ENCODE measurements at regions not wholly inside any gene's neighbourhood (a gene's known extent, or its start where the extent isn't known, plus 50 kb on each side); places are given as distances from the start of the nearest gene placed in this dataset.

DNA sequence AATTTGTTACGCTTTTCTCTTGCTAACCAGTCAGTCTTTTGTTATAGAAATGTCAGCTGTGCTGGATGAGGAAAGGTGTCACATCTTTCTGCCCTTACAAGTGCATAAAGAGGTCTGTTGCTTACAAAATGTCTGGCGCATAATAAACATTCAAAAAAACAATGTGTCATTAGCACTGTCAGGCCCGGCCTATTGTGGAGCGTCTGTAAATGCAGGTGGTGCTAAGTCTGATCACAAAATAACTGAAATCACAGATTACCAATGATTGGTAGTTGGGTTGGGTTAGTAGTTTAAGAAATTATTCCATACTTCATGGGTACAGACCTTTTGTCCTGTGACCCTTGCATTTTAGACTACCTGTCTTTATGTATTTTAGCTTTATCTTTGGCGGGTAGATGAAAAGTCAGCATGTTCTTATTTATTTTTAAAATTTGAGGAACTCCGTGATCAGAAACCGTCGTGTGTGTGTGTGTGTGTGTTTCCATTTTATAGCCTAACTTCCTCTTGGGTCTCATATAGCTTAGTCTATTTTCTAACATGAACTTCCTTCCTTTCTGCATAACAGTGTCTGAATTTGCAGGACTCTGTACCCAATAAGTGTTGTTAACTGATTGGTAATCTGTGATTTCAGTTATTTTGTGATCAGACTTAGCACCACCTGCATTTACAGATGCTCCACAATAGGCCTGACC lies 88.1 kb upstream of the IFNGR1 start:
- Mint-ChIP-seq H3K9me3 (peaks cover 9% of the 10 kb centered on the region), H3K27me3 (no peaks in the 10 kb centered on the region), H3K4me1 (ENCODE audit: unreplicated experiment) (peaks cover 9% of the 10 kb centered on the region), H3K36me3 (no peaks in the 10 kb centered on the region), H3K4me3 (no peak overlapping the region), H3K27ac (no peak overlapping the region)
- TF ChIP-seq, protein P1, sequence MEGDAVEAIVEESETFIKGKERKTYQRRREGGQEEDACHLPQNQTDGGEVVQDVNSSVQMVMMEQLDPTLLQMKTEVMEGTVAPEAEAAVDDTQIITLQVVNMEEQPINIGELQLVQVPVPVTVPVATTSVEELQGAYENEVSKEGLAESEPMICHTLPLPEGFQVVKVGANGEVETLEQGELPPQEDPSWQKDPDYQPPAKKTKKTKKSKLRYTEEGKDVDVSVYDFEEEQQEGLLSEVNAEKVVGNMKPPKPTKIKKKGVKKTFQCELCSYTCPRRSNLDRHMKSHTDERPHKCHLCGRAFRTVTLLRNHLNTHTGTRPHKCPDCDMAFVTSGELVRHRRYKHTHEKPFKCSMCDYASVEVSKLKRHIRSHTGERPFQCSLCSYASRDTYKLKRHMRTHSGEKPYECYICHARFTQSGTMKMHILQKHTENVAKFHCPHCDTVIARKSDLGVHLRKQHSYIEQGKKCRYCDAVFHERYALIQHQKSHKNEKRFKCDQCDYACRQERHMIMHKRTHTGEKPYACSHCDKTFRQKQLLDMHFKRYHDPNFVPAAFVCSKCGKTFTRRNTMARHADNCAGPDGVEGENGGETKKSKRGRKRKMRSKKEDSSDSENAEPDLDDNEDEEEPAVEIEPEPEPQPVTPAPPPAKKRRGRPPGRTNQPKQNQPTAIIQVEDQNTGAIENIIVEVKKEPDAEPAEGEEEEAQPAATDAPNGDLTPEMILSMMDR (conservative IDR thresholded peaks at IDR 0.05) = no peak
- DNase-seq (ENCODE audit: extremely low spot score, unreplicated experiment) = no peak

DNA sequence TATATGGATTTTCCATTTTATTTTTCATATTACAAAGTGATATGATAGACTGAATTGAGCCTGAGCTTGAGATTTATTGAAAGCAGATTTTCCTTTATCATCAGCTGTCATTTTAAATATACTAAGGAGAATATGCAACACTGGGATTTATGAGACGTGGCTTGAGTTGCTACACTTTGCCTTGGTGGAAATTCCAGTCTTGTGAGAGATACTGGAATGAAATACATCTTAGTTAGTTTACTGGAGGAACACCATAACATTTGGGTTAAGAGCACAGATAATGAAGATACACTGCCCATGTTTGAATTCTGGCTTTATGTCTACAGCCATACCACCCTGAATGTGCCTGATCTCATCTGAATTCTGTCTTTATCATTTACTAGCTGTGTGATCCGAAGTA lies 86.5 kb upstream of the IFNGR1 start:
- TF ChIP-seq, protein P1 (conservative IDR thresholded peaks at IDR 0.05) = no peak
- Mint-ChIP-seq H3K27ac (no peak overlapping the region), H3K36me3 (no peaks in the 10 kb centered on the region), H3K9me3 (peaks cover 9% of the 10 kb centered on the region), H3K4me3 (no peak overlapping the region), H3K4me1 (ENCODE audit: unreplicated experiment) (peaks cover 9% of the 10 kb centered on the region), H3K27me3 (no peaks in the 10 kb centered on the region)
- no peak for DNase-seq (ENCODE audit: extremely low spot score, unreplicated experiment)

DNA sequence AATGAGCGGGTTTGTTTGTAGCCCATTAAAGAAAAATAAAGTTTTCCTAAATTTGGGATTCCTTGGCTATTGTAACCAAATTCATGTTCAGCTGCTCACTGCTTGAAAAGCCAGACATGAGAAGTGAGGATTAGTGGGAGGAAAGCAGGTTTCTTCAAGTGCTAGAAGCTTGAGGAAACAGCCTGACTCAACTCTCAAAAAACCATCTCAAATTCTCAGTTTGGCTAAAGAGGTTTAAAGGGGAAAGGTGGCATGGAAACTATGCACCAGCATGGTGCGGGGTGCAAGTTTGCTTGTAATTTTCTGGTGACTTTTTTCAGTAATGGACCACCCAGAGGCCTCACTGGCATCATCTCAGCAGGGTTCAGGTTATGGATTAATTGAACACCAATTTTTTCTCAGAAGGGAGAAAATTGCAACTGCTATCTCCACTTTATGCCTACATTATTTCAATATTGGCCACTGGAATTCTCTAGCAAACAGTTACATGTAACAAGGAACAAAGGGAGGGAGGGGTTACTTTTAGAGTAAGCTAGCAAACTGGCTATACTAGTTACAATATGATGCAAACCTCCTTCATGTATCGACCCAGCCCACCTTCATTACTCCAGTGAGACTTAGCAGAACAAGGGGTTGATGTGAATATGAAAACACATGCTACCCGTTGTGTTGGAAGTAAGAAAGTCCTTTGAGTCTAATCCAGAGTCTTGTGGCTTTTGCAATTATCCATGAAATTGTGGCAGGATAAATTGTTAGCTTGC lies 85.0 kb upstream of the IFNGR1 start:
- Mint-ChIP-seq H3K9me3 (peaks cover 15% of the 10 kb centered on the region), H3K4me1 (ENCODE audit: unreplicated experiment) (peaks cover 17% of the 10 kb centered on the region), H3K4me3 (no peak overlapping the region), H3K36me3 (no peaks in the 10 kb centered on the region), H3K27ac (peak overlapping the region; percentile 64), H3K27me3 (no peaks in the 10 kb centered on the region)
- TF ChIP-seq, protein P1 (conservative IDR thresholded peaks at IDR 0.05) = no peak
- no peak for DNase-seq (ENCODE audit: extremely low spot score, unreplicated experiment)

DNA sequence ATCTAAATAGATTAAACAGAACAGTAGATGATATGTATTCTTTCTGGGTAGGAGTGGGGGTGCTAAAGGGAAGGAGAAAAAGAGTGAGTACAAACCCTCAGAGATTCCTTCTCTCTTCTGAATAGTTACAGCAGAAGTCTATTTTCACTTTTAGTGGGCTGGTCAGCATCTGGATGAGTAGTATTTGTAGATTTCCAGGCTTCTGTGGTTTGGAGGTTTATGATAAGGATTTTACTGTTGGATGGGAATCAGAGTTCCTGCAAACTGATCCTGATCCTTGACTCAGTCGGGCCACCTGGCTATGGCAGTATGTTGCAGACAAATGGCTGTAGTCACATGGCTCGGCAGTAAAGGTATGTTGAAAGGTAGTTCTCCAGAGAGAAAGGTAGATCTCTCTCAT lies 84.3 kb upstream of the IFNGR1 start:
- Mint-ChIP-seq H3K4me1 (ENCODE audit: unreplicated experiment) (peaks cover 14% of the 10 kb centered on the region), H3K36me3 (no peaks in the 10 kb centered on the region), H3K27ac (no peak overlapping the region), H3K27me3 (no peaks in the 10 kb centered on the region), H3K4me3 (no peak overlapping the region), H3K9me3 (peaks cover 15% of the 10 kb centered on the region)
- no peak for DNase-seq (ENCODE audit: extremely low spot score, unreplicated experiment)
- TF ChIP-seq, protein P1 (conservative IDR thresholded peaks at IDR 0.05) = no peak

DNA sequence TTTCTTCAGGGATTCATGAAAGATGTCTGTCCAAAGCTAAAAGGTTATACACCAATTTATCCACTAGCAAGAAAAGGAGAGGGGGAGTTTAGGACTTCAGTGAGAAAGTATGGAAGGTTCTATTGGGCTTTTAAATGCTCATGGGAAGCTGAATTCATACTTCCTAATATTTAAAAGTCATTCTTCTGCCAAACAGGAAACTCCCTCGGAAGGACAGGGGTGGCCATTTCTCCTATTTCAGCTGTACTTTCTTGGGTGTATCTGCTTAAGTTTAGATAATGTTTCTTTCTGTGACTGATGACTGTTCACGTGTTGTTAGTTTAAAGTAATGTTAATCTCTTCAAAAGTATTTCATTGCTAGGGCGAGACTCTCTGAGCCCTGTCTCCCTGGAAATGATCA lies 80.5 kb upstream of the IFNGR1 start:
- no peaks in the 10 kb centered on the region for H3K27me3 Mint-ChIP-seq
- H3K27ac Mint-ChIP-seq = peak overlapping the region; percentile 57
- TF ChIP-seq, protein P1 (conservative IDR thresholded peaks at IDR 0.05) = no peak
- peaks cover 11% of the 10 kb centered on the region for H3K9me3 Mint-ChIP-seq
- no peaks in the 10 kb centered on the region for H3K36me3 Mint-ChIP-seq
- no peak for DNase-seq (ENCODE audit: extremely low spot score, unreplicated experiment)
- H3K4me3 Mint-ChIP-seq = peak overlapping the region; percentile 33
- H3K4me1 Mint-ChIP-seq (ENCODE audit: unreplicated experiment) = peaks cover 27% of the 10 kb centered on the region

All from type B pancreatic cell (in vitro differentiated cells).